NCI-H2227 (cell line): ENCODE measurements at regions not wholly inside any gene's neighbourhood (a gene's known extent, or its start where the extent isn't known, plus 50 kb on each side); places are given as distances from the start of the nearest gene placed in this dataset.
"Not testable (repeated sequence)": the region's sequence is repeated elsewhere in the genome, so short reads cannot be mapped to it uniquely, and the experiment has no call there.

Source experiments
- DNase-seq: peaks from one replicate; lab custom pipeline; 2025; ENCODE audit not compliant: unreplicated experiment; lab: John Stamatoyannopoulos, UW

DNA sequence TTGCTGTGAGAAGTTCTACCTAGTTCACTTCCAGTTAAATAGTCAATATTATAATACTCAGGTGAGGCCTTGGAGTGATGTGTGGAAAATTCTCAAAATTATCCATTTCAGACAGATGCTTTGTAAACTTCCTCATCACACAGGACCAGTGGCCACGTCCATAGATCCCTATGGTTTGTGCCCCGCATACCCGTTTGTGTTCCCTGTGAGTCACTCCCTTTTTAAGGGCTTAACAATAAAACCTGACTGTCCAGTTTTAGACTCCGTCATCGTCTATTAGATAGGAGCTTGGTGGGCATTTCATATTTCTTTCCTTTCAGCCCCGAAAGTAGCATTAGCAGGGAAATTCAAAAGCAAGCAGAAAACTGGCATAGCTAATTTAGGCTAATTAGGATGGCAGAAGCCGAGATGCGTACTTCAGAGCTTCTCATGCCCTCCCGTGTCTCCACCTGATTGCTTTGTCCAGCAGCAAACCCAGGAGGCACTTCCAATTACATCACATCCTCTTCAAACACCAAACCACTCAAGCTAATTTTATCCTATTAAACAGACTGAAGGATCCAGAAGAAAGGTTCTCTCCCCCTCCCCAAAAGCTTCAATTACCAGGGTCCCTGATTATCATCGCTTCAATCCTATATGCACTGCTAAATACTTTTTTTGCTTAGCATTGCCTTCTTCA lies 186.6 kb upstream of the OTX2 start:
- no peak for DNase-seq

- no peak for DNase-seq
Measured at GRCh38 chr14:56995010-56995409, 184.7 kb upstream of the OTX2 start.

- DNase-seq, result no peak
Measured at GRCh38 chr14:56992332-56992820, 182.1 kb upstream of the OTX2 start.

GRCh38 chr14:56990991-56991627 lies 180.8 kb upstream of the OTX2 start:
- not testable (repeated sequence) for DNase-seq

DNA sequence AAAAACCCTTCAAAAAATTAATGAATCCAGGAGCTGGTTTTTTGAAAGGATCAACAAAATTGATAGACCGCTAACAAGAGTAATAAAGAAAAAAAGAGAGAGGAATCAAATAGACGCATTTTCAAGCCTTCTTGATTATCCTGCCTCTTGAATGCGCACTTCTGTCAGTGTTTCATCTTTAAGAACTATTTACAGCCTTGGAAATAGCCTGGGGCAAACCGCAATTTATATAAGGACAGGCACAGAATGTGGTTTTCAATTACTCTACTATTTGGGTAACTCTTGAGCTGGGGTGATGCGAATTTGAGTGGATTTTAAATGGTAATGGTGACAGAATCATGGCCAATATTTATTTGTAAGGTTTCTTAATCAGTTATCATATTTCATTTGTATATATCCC lies 179.1 kb upstream of the OTX2 start:
- no peak for DNase-seq

DNA sequence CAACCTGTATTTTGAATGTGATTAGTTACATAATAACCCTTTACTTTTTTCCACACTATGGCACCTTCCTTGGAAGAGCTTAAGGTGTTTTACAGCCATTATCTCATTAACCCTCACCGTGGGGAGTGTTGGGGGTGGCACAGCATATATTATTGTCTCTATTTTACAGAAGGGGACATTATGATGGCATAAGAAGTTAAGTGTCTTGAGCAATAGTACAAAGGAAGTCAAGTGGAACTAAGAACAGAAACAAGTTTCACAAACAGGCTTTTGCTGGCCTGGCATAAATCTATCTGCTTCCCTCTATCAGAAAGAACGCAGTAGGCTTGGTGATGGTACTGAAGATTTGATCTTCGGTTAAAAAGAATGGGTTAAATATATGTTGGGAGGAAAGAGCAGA lies 169.7 kb upstream of the OTX2 start:
- no peak for DNase-seq

- DNase-seq, result no peak
Measured at GRCh38 chr14:56976211-56976610, 165.9 kb upstream of the OTX2 start.

- DNase-seq, result no peak
Measured at GRCh38 chr14:56975521-56975920, 165.2 kb upstream of the OTX2 start.

DNA sequence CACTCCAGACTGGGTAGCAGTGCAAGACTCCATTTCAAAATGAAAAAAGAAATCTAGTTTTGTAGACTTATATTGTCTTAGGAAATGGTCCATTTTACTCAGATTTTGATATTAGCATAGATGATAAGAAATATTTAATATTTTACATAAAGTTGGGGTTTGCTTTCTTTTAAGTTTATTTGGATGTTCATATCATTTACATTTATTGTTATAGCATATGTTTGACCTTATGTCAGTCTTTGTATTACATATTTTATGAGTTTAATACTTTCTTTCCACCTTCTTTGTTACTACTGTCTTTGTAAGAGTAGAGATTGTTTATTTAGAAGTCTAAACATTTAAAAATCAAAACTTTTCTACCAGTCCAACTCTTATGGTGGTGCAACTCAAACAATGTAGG lies 162.7 kb upstream of the OTX2 start:
- DNase-seq, result no peak

DNA sequence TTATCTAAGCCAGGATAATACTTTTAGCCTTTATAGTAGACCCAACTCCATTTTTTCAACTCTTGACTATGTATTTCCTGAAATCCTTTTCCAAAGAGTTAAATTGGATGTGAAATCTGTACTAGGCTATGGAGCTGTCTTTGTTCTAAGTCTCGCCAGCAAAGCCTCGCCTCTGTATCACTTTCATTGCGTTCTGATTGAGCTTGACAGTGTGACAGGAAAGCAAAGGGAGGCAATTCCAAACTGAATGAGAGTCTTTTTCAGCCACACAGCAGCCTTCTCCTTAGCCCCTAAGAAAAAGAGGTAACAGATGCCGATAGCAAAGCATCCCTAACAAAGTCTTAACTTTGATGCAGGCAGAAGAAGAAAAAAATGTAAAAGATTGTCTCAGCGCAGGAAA lies 154.6 kb upstream of the OTX2 start:
- DNase-seq, result no peak

GRCh38 chr14:56963381-56963780 lies 153.1 kb upstream of the OTX2 start:
- DNase-seq, result no peak

GRCh38 chr14:56962444-56963080 lies 152.3 kb upstream of the OTX2 start:
- no peak for DNase-seq

DNA sequence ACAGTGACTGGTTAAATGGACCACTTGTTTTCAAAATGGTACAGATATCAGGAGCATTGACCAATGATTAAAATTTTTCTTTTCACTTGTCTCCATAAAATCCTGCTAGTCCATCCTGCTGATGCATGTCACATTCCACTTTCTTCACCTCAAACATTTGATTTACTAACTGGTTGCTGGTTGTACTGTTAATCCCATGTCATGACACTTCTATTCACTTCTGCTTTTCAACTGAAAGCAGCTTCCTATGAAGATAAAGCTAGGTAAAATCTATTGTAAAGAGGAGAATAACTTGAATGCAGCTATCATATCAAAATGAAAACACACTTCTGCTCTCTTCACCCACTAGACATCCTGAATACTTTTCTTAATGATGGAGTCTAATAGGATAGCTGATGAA lies 149.6 kb upstream of the OTX2 start:
- no peak for DNase-seq

- DNase-seq, result no peak
Measured at GRCh38 chr14:56959121-56959520, 148.8 kb upstream of the OTX2 start.

GRCh38 chr14:56956182-56956581 lies 145.9 kb upstream of the OTX2 start:
- DNase-seq, result no peak

DNA sequence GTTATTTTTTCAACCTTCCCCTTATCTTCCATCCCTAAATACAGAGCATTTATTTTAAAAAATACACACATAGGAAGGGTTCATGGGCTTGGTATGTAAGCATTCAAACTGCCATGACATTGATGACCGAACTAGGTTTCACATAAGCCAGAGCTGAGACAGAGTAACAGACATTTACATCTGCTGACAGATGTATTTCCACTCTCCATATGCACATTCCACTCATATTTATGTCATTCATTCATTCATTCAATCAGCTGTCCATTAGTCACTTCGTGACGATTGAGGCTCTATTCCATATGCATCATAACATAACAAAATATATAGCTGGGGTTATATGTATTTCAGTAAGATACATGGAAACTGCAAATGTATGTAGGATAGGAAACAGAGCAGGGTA lies 145.5 kb upstream of the OTX2 start:
- DNase-seq, result no peak

DNA sequence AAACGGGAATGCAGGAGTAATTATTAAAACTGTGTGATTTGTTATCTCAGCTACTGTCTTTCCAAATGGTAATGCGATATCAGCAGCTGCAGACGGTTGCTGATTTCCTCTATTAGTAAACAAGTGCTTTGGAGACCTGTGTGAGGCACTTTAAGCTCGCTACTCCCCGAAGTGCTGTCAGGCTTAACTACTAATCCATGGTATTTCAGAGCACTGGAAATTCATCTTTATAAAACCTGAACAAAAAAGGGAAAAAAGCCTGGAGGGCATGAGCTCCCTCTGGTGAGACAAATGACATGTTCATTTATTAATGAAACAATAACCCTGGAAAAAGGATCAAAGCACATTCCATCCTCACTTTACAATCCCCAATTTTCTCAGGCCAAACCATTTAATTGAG lies 143.6 kb upstream of the OTX2 start:
- DNase-seq, result no peak

DNA sequence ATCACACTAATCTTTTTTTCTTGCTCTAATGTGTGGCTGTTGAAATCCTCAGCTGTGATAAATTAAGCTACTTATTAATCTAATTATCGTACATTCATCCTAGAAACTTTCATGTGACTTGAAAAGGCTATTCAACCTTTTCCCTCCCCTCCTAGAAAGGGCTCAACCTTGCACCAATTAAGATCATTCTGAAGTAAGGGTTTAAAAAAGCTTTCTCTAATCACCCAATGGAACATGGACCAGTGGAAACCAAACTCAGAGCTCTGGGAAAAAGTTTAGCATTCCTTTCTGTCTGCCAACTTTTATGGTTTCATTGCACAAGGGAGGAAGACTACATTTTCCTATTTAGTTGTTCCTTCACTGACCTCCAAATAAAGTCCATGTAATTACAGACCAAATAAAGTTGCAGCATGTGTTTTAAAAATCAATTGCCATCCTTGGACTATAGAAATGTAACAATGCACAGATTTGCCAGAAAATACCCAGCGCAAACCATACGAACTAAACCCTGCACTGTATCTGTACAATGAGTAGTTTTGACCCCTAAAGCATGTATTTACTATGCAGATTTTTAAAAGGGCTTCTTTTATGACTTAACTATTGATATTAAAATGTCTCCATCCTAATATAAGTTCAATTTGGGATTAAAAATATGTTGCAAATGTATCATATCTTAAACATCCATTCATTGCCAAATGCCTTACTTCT lies 142.6 kb upstream of the OTX2 start:
- no peak for DNase-seq

- DNase-seq, result no peak
Measured at GRCh38 chr14:56949828-56950227, 139.5 kb upstream of the OTX2 start.

GRCh38 chr14:56945291-56945690 lies 135.0 kb upstream of the OTX2 start:
- DNase-seq, result no peak

GRCh38 chr14:56944397-56944796 lies 134.1 kb upstream of the OTX2 start:
- no peak for DNase-seq

- no peak for DNase-seq
Measured at GRCh38 chr14:56933446-56933845, 123.2 kb upstream of the OTX2 start.
